ENCODE measurements at regions not wholly inside any gene's neighbourhood (a gene's known extent, or its start where the extent isn't known, plus 50 kb on each side); places are given as distances from the start of the nearest gene placed in this dataset.

GRCh38 chr5:82956600-82956999 lies 120.6 kb downstream of the TMEM167A start:
- no peak for TF ChIP-seq CTCF (IDR thresholded peaks at IDR 0.05)
- no peak for TF ChIP-seq POLR2AphosphoS5 (IDR thresholded peaks at IDR 0.05)
- TF ChIP-seq POLR2A (IDR thresholded peaks at IDR 0.05), result no peak
- no peak for TF ChIP-seq EP300 (IDR thresholded peaks at IDR 0.05)

All from upper lobe of left lung (tissue), 4 donors.